A673 (cell line): ENCODE measurements at regions not wholly inside any gene's neighbourhood (a gene's known extent, or its start where the extent isn't known, plus 50 kb on each side); places are given as distances from the start of the nearest gene placed in this dataset.

ENCODE experiments used
- BruUV-seq: library from RNA; stranded (reverse); fragments of 400-500 nt; replicated peaks from 2 replicates; lab custom pipeline; 2021; lab: Mats Ljungman, UMichigan
- CTCF ChIA-PET: fragments of 300-600 bp; sonication (Branson Sonifier 250); formaldehyde crosslinking; loops from one replicate; lab custom pipeline; 2022; ENCODE audit warnings: antibody characterized with exemption; lab: Charles Lee
- POLR2A ChIA-PET: fragments of 300-600 bp; sonication (Branson Sonifier 250); formaldehyde crosslinking; loops from one replicate; lab custom pipeline; 2022; ENCODE audit warnings: antibody characterized with exemption; ENCODE audit not compliant: low non-redundant PET; lab: Charles Lee
- DNase-seq: peaks from one replicate; pipeline ENCODE4 v3.0.0-alpha.2; 2015; ENCODE audit warnings: low spot score
- H3K27ac ChIP-seq: fragments of 200-600 bp; sonication (generic); 2 replicates; pipeline ENCODE4 v1.5.1; 2016; ENCODE audit warnings: mixed run types, low read depth, mild to moderate bottlenecking, mixed read lengths, antibody characterized with exemption, low read length; ENCODE audit not compliant: poor library complexity, severe bottlenecking
- H3K27me3 ChIP-seq: fragments of 200-600 bp; sonication (generic); replicated peaks from 2 replicates; pipeline ENCODE4 v1.6.1; 2017; ENCODE audit warnings: mixed run types, low read depth, mild to moderate bottlenecking, mixed read lengths, antibody characterized with exemption, low read length; ENCODE audit not compliant: insufficient read depth, poor library complexity
- H3K36me3 ChIP-seq: fragments of 200-600 bp; sonication (generic); 2 replicates; pipeline ENCODE4 v1.6.1; 2016; ENCODE audit warnings: mixed run types, mild to moderate bottlenecking, mixed read lengths, antibody characterized with exemption, low read length; ENCODE audit not compliant: insufficient read depth, poor library complexity, severe bottlenecking
- H3K4me1 ChIP-seq: fragments of 200-600 bp; sonication (generic); 2 replicates; pipeline ENCODE4 v1.6.1; 2017; ENCODE audit warnings: mixed run types, mild to moderate bottlenecking, mixed read lengths, antibody characterized with exemption, low read length; ENCODE audit not compliant: insufficient read depth, poor library complexity, severe bottlenecking
- H3K4me3 ChIP-seq: fragments of 200-600 bp; sonication (generic); 2 replicates; pipeline ENCODE4 v1.5.1; 2016; ENCODE audit warnings: low read depth, mixed run types, mild to moderate bottlenecking, mixed read lengths, low read length; ENCODE audit not compliant: poor library complexity, severe bottlenecking
- H3K9me3 ChIP-seq: fragments of 200-600 bp; sonication (generic); 2 replicates; pipeline ENCODE4 v1.6.1; 2016; ENCODE audit warnings: mixed run types, low read depth, mild to moderate bottlenecking, mixed read lengths, antibody characterized with exemption, low read length; ENCODE audit not compliant: poor library complexity, severe bottlenecking
- EZH2 ChIP-seq: fragments of 200-600 bp; sonication (generic); IDR thresholded peaks from 2 replicates; pipeline ENCODE4 v1.6.1; 2017; ENCODE audit warnings: borderline replicate concordance, low read depth, mild to moderate bottlenecking, mixed read lengths, antibody characterized with exemption, low read length; ENCODE audit not compliant: poor library complexity, severe bottlenecking
- intact Hi-C: fragments of 100-400 bp; cut with micrococcal nuclease; formaldehyde crosslinking; loops from one replicate; pipeline ENCODE4 v1.10.0; 2022; ENCODE audit not compliant: unreplicated experiment
- TF ChIP-seq, protein P1 (sequence below): fragments of 300-800, 200-600 bp; sonication (generic); conservative IDR thresholded peaks from 2 replicates; pipeline ENCODE4 v1.5.1; 2017; ENCODE audit warnings: low read depth, mild to moderate bottlenecking, antibody characterized with exemption, low read length, moderate library complexity, mixed read lengths

DNA sequence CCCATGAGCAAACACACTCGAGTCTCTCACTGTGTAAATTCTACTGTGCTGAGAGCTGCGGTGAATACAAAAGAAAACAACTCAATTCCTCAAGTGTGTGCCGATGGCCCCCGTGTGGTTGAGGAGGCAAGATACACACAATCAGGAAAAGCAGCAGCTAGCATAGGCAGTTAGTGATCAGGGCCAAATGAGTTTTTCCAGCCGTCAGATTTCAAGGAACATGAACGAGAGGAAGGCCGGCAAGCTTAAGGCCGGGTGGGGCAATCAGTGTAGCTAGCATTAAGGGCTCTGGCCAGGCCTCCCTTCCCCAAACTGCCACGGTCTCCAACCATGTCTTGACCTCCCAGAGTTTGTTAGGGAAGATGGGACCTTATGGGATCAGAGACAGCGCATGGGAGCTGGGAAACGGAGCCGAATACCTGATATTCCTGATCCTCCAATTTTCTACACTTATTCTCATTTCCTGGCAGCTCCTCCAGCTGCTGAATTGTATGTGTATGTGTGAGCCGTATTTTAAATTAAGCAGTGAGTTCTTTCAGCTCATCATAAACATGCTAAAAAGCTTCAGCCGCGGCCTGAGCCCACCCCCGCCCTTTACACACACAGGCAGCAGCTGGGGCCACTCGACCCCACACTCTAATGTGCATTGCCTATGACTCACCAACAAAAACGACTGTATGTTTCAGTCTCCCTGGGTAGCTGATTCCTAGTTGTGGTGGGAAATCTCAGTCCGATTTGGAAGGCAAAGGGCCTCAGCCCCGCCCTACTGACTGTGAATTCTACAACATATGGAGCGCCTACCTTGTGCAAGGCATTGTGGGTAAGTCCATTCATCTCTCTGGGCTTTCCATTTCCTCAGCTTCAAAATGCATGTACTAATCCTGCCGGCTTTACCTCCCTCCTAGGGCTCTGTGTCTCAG lies 59.9 kb downstream of the RTL9 start:
- Histone ChIP-seq H3K9me3 (no peaks in the 10 kb centered on the region), H3K27ac (no peak overlapping the region), H3K27me3 (no peaks in the 10 kb centered on the region), H3K4me1 (peaks cover 13% of the 10 kb centered on the region), H3K4me3 (no peak overlapping the region), H3K36me3 (no peaks in the 10 kb centered on the region)
- peak; percentile 74 for DNase-seq
- intact Hi-C loops: loop anchor here (5.0 to 10.0 kb wide), 2 partner anchors 424 to 506 kb away; no protein-coding TSS in a partner anchor
- CTCF ChIA-PET: interaction anchor here (0.6 to 2.2 kb wide), 5 partner anchors 14 to 429 kb away, joined by 3 to 6 read pairs (median 4); no protein-coding TSS in a partner anchor
- BruUV-seq: no TSS peak
- POLR2A ChIA-PET: no interaction called here
- no peak for TF ChIP-seq EZH2
- TF ChIP-seq, protein P1, sequence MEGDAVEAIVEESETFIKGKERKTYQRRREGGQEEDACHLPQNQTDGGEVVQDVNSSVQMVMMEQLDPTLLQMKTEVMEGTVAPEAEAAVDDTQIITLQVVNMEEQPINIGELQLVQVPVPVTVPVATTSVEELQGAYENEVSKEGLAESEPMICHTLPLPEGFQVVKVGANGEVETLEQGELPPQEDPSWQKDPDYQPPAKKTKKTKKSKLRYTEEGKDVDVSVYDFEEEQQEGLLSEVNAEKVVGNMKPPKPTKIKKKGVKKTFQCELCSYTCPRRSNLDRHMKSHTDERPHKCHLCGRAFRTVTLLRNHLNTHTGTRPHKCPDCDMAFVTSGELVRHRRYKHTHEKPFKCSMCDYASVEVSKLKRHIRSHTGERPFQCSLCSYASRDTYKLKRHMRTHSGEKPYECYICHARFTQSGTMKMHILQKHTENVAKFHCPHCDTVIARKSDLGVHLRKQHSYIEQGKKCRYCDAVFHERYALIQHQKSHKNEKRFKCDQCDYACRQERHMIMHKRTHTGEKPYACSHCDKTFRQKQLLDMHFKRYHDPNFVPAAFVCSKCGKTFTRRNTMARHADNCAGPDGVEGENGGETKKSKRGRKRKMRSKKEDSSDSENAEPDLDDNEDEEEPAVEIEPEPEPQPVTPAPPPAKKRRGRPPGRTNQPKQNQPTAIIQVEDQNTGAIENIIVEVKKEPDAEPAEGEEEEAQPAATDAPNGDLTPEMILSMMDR: peak; percentile 60

DNA sequence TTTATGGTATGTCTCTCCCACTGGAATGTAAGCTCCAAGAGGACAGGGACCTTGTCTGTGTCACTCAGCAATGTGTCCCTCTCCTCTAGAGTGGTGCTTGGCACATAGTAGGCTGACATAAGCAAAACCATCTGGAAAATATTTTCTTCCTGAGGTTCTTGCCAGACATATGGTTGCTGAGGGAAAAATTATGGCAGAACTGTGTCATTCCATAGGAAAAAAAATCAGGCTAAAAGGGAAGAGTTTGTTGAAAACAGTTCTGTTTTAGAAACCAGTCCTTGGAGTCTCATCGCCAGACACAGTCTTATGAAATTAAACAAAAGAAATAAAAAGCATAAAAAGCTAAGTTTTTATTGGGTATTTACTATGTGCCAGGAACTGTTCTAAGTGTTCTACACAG lies 60.9 kb downstream of the RTL9 start:
- Histone ChIP-seq H3K9me3 (no peaks in the 10 kb centered on the region), H3K27me3 (no peaks in the 10 kb centered on the region), H3K4me3 (no peak overlapping the region), H3K27ac (no peak overlapping the region), H3K4me1 (peaks cover 13% of the 10 kb centered on the region), H3K36me3 (no peaks in the 10 kb centered on the region)
- CTCF ChIA-PET: interaction anchor here (1.4 to 2.2 kb wide), 2 partner anchors 273 to 428 kb away, joined by 5 to 6 read pairs; no protein-coding TSS in a partner anchor
- DNase-seq: no peak
- POLR2A ChIA-PET: interaction anchor here (0.5 kb wide), 1 partner anchor 103 kb away, joined by 6 read pairs; no protein-coding TSS in a partner anchor
- intact Hi-C loops: loop anchor here (5.0 to 10.0 kb wide), 2 partner anchors 425 to 507 kb away; no protein-coding TSS in a partner anchor
- TF ChIP-seq, protein P1: no peak
- no peak for TF ChIP-seq EZH2
- no TSS peak for BruUV-seq

DNA sequence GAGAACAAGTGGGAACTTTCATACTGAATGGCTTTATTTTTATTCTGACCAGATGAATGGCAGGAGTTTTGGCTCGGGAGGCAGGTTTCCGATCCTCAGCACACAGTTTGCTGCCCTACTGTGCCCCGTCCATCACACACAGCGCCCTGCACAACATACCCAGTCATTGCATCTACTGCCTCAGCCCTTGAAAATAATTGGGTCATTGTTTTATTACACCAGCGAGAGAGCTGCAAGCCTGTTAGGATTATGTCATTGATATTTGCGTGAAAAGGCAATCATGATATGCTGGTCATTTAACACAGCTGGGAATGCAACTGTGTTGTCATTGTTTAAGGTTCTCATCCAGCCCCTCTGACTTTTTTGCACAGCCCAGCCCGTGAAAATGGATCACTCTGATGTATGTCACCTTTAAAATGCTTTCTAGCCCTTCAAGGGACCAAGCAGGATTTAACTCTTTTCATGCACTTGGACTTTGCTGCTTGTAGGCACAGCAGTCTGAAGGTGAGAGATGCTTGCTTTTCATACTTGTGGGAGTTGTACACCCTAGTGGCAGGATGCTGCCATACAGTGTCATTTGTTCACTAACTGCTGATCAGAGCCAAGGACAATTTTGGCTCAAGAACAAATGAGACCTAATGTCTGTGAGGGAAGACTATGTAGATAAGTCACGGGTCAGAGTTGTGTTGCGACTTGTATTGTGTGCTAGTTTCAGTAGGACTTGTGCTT lies 62.3 kb downstream of the RTL9 start:
- no TSS peak for BruUV-seq
- no peaks in the 10 kb centered on the region for H3K9me3 ChIP-seq
- no peaks in the 10 kb centered on the region for H3K36me3 ChIP-seq
- H3K4me1 ChIP-seq: peaks cover 13% of the 10 kb centered on the region
- intact Hi-C loops: no loop called here
- TF ChIP-seq EZH2: no peak
- TF ChIP-seq, protein P1: peak; percentile 44
- no peaks in the 10 kb centered on the region for H3K27me3 ChIP-seq
- H3K4me3 ChIP-seq: no peak overlapping the region
- ChIA-PET POLR2A (no interaction called here), CTCF (interaction anchor here (1.1 kb wide), 1 partner anchor 453 kb away, joined by 4 read pairs; no protein-coding TSS in a partner anchor)
- peak; percentile 27 for DNase-seq
- no peak overlapping the region for H3K27ac ChIP-seq
